Osteocyte (in vitro differentiated cells): ENCODE measurements at regions not wholly inside any gene's neighbourhood (a gene's known extent, or its start where the extent isn't known, plus 50 kb on each side); places are given as distances from the start of the nearest gene placed in this dataset.
"Not testable (repeated sequence)": the region's sequence is repeated elsewhere in the genome, so short reads cannot be mapped to it uniquely, and the experiment has no call there.

ENCODE experiments used
- DNase-seq: peaks from one replicate; pipeline ENCODE4 v3.0.0; 2021; ENCODE audit warnings: mixed read lengths; ENCODE audit not compliant: unreplicated experiment; ENCODE audit errors: extremely low spot score
- H3K27ac Mint-ChIP-seq: one replicate; pipeline ENCODE4 v1.8.0; 2021; ENCODE audit warnings: mild to moderate bottlenecking, mixed read lengths; ENCODE audit not compliant: unreplicated experiment
- H3K27me3 Mint-ChIP-seq: one replicate; pipeline ENCODE4 v1.8.0; 2021; ENCODE audit warnings: mixed read lengths; ENCODE audit not compliant: unreplicated experiment
- H3K36me3 Mint-ChIP-seq: one replicate; pipeline ENCODE4 v1.8.0; 2021; ENCODE audit warnings: mixed read lengths; ENCODE audit not compliant: unreplicated experiment
- H3K4me1 Mint-ChIP-seq: one replicate; pipeline ENCODE4 v1.8.0; 2021; ENCODE audit warnings: mixed read lengths; ENCODE audit not compliant: unreplicated experiment
- H3K4me3 Mint-ChIP-seq: one replicate; pipeline ENCODE4 v1.8.0; 2021; ENCODE audit warnings: mild to moderate bottlenecking, moderate library complexity, mixed read lengths; ENCODE audit not compliant: unreplicated experiment
- H3K9me3 Mint-ChIP-seq: one replicate; pipeline ENCODE4 v1.8.0; 2021; ENCODE audit warnings: mixed read lengths; ENCODE audit not compliant: unreplicated experiment

DNA sequence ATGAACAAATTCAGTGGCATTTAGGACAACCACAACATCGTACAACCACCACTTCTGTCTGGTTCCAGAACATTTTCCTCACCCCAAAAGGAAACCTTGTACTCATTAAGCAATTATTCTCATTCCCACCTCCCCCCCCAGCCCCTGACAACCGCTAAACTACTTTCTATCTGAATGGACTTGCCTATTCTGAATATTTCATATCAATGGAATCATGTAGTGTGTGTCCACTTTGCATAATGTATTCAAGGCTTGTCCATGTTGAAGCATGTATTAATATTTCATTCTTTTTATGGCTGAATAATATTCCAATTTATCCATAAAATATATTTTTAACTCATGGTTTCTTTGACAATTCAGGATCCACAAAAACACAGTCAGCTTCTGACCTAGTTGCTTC lies 307.2 kb upstream of the PLGLB2 start:
- peaks cover 17% of the 10 kb centered on the region for H3K4me1 Mint-ChIP-seq
- not testable (repeated sequence) for H3K9me3 Mint-ChIP-seq, H3K27ac Mint-ChIP-seq, H3K36me3 Mint-ChIP-seq, DNase-seq, H3K4me3 Mint-ChIP-seq, H3K27me3 Mint-ChIP-seq

DNA sequence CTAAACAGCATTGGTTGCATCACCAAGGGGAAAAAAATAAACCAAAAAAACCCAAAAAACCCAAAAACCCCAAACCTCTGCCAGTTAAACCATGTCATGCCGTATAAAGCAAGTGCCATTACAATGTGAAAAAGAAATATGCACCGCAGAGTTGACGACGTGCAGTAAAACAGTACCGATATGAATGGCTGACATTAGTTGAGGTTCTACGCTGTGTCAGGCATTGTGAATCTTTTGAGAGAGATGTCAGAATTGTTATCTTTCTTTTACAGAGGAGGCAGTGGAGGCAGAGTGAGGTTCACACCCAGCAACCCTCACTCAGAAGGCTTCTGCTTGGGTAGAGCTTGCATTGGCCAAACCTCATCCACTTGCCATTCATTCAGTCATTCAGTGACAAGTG lies 306.5 kb upstream of the PLGLB2 start:
- not testable (repeated sequence) for H3K9me3 Mint-ChIP-seq, H3K27ac Mint-ChIP-seq, H3K36me3 Mint-ChIP-seq, H3K4me3 Mint-ChIP-seq, DNase-seq, H3K27me3 Mint-ChIP-seq
- H3K4me1 Mint-ChIP-seq = peaks cover 19% of the 10 kb centered on the region

DNA sequence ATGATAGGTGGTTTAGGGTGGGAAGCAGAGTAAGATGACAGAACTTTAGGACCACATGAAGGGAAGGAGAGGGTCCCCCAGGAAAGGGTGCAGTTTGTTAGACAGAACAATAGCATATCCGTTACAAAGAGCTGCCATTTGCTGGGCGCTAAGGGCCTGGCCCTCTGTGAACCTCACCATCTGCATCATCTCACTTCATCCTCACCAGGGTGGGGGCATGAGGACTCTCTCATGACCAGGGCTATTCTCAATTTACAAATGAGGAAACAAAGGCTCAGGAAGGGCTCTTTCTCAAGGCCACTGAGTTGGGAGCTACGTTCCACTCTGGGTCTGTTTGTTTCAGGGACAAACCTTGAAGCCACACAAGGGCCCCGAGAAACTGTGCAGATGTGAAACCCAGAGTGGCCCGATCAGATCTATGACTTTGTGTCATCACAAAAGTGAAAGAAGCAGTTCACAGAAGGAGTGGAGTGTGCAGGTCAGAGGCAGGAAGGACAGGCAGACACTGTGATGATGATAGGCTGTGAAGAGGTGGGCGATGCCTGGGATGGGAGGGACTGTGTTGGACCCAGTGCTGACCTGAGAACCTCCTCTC lies 304.8 kb upstream of the PLGLB2 start:
- not testable (repeated sequence) for H3K4me1 Mint-ChIP-seq, H3K27ac Mint-ChIP-seq, H3K9me3 Mint-ChIP-seq, H3K36me3 Mint-ChIP-seq, DNase-seq, H3K4me3 Mint-ChIP-seq, H3K27me3 Mint-ChIP-seq

DNA sequence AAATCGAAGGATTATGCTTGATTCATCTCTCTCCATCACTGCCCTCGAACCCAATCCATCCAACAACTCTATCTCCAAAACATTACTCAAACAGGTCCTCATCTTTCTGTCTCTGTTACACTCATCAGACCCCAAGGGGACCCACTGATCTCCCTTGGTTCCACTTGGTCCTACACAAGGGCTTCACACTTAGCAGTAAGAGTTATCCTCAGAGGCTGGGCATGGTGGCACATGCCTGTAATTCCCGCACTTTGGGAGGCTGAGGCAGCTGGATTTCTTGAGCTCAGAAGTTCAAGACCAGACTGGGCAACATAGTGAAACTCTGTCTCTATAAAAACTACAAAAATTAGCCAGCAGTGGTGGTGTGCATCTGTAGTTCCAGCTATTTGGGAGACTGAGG lies 302.9 kb upstream of the PLGLB2 start:
- H3K9me3 Mint-ChIP-seq, H3K27me3 Mint-ChIP-seq, DNase-seq, H3K4me1 Mint-ChIP-seq, H3K36me3 Mint-ChIP-seq, H3K4me3 Mint-ChIP-seq: not testable (repeated sequence)
- peak overlapping the region; percentile 65 for H3K27ac Mint-ChIP-seq

DNA sequence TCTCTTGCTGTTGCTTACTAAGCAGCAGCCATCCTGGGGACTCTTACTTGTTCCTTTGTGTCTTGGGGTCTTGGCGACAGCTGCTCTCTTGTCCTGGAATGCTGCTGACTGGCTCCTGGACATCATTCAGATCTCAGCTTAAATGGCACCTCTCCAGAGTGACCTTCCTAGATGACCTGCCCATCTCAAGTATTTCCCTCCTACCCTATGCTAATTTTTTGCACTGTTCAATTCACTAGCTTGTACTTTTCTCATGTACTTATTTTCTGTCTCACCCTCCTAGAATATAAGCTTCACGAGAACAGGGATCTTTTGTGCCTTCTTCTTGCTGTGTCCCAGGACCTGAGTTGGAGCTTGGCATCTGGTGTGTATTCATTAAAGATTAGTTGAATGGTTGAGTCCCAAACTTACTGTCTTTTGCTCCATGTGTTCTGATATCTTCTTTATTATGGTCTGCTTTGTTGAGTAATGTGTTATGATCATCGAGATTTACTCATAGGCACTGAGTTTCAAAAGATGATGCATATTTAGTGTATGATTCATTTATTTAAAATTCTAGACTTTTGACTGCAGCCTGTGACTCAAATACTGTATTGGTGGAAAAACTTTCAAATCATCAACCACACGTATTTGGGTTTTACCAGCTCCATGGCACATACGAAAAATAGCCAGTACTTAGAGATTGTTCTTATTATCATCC lies 302.1 kb upstream of the PLGLB2 start:
- not testable (repeated sequence) for H3K4me3 Mint-ChIP-seq, DNase-seq, H3K36me3 Mint-ChIP-seq, H3K9me3 Mint-ChIP-seq, H3K4me1 Mint-ChIP-seq, H3K27me3 Mint-ChIP-seq
- H3K27ac Mint-ChIP-seq = peak overlapping the region; percentile 90

DNA sequence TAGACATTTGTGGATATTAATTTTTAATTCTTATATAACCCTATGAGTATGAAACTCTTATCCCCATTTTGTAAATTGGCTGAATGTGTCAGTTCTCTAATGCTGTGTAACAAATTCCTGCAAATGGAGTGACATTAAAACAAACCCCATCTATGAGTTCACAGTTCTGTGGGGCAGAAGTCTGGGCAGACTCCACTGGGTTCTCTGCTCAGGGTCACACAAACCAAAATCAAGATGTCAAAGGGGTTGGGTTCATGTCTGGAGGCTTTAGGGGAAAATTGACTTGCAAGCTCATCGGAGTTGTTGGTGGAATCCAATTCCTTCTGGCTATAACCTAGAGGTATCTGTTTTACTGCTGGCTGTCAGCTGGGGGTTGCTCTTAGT lies 301.6 kb upstream of the PLGLB2 start:
- not testable (repeated sequence) for H3K27me3 Mint-ChIP-seq, DNase-seq

DNA sequence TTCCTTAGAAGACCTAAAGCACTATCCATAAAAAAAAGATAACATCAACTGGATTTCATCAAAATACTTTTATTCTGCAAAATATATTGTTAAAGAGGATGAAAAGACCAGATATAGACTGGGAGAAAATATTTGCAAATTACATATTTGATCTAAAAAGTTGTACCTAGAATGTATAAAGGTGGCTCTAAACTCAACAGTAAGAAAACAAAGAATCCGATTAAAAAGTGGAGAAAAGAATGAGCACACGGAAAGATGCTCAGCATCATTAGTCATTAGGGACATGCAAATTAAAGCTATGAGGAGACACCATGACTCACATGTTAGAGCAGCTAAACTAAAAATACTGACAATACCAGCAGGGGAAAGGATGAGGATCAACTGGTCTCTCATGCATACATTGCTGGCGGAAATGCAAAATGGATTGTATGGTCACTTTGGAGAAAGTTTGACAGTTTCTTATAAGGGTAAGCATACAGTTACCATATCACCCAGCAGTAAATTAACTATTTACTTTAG lies 298.4 kb upstream of the PLGLB2 start:
- not testable (repeated sequence) for DNase-seq, H3K9me3 Mint-ChIP-seq, H3K27ac Mint-ChIP-seq

More for the DNA sequence above, 301.6 kb upstream of the PLGLB2 start:
- not testable (repeated sequence) for H3K4me1 Mint-ChIP-seq, H3K27ac Mint-ChIP-seq, H3K36me3 Mint-ChIP-seq, H3K4me3 Mint-ChIP-seq, H3K9me3 Mint-ChIP-seq

DNA sequence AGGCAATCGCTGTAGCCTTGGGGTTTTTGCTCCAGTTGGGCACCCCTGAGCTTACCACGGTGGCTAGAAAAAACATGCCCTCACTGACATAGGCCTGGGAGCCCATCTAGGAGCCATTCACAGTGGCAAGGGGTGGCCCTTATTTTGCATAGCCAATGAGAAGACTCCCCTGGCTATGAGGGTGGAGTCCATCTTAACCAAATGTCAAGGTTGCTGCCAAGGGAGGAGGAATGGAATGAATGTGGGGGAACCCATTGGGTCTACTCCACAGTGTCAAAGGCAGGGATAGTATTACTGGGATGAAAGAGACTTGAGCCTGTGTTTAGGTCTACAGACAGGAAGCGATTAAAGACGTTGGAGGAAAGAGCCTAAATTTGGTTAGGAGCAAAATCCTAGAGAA lies 295.7 kb upstream of the PLGLB2 start:
- peaks cover 16% of the 10 kb centered on the region for H3K4me1 Mint-ChIP-seq
- not testable (repeated sequence) for H3K9me3 Mint-ChIP-seq, H3K4me3 Mint-ChIP-seq, H3K27me3 Mint-ChIP-seq, H3K36me3 Mint-ChIP-seq, DNase-seq
- H3K27ac Mint-ChIP-seq = peak overlapping the region; percentile 92

More for the DNA sequence above, 298.4 kb upstream of the PLGLB2 start:
- peaks cover 22% of the 10 kb centered on the region for H3K4me1 Mint-ChIP-seq
- H3K27me3 Mint-ChIP-seq, H3K36me3 Mint-ChIP-seq, H3K4me3 Mint-ChIP-seq: not testable (repeated sequence)

DNA sequence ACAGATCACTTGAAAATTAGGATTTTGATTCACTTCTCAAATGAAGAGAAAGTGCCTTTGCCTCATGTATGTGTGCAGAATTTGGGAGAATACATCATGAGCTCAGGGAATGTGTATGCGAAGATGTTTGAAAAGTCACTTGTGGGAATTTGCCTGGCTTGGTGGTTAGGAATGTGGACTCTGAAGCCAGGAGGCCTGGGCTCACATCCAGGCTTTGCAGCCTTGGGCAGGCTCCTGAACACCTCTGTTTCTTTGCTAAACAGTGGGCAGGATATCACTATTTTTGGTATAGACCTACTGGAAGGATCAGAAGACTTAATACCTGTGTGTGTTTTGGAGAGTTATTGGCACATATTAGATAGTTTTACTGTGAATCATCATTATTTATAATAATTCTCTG lies 295.0 kb upstream of the PLGLB2 start:
- H3K36me3 Mint-ChIP-seq, DNase-seq, H3K27me3 Mint-ChIP-seq, H3K9me3 Mint-ChIP-seq: not testable (repeated sequence)
- H3K27ac Mint-ChIP-seq = peak overlapping the region; percentile 92
- H3K4me3 Mint-ChIP-seq = peak overlapping the region; percentile 56
- peaks cover 16% of the 10 kb centered on the region for H3K4me1 Mint-ChIP-seq

DNA sequence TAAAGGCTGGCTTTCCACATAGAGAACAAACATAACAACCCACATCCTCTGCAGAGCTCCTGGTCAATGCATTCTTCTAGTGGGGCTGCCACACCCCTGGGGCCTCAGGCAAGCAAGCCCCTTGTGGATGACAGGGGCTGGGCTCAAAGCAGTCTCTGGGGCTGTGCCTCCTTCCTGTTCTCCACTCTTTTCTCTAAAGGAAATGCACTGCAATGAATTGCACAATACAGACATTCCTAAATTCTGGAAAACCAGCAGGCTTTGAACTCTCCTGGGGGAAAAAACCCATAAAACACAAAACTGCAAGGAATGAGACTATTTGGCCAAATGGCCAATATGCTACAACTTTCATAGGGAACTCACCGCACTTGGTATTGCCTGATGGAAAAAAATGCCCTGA lies 293.9 kb upstream of the PLGLB2 start:
- H3K4me3 Mint-ChIP-seq = peak overlapping the region; percentile 4
- H3K27ac Mint-ChIP-seq = peak overlapping the region; percentile 83
- not testable (repeated sequence) for H3K9me3 Mint-ChIP-seq, DNase-seq, H3K36me3 Mint-ChIP-seq, H3K27me3 Mint-ChIP-seq
- peaks cover 23% of the 10 kb centered on the region for H3K4me1 Mint-ChIP-seq

DNA sequence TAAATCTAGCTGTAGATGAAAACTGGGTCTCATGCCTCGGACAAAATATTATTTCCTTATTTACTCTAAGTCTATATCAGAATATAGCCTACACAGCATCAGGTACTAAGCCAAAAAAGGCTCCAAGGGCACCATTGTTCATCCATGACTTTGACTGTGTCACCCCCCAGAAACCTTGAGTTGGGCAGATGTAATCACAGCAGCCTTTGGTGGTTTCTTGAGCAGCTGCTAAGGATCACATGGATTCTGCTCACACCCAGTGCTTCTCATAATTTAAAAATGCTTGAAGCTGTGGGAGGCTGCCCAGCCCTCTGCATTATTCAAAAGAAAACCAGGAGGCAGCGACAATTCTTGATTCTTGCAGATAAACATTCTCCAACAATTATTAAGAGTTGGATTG lies 293.5 kb upstream of the PLGLB2 start:
- H3K4me3 Mint-ChIP-seq, H3K27me3 Mint-ChIP-seq, H3K9me3 Mint-ChIP-seq, DNase-seq, H3K36me3 Mint-ChIP-seq: not testable (repeated sequence)
- H3K27ac Mint-ChIP-seq = peak overlapping the region; percentile 83
- H3K4me1 Mint-ChIP-seq = peaks cover 26% of the 10 kb centered on the region

DNA sequence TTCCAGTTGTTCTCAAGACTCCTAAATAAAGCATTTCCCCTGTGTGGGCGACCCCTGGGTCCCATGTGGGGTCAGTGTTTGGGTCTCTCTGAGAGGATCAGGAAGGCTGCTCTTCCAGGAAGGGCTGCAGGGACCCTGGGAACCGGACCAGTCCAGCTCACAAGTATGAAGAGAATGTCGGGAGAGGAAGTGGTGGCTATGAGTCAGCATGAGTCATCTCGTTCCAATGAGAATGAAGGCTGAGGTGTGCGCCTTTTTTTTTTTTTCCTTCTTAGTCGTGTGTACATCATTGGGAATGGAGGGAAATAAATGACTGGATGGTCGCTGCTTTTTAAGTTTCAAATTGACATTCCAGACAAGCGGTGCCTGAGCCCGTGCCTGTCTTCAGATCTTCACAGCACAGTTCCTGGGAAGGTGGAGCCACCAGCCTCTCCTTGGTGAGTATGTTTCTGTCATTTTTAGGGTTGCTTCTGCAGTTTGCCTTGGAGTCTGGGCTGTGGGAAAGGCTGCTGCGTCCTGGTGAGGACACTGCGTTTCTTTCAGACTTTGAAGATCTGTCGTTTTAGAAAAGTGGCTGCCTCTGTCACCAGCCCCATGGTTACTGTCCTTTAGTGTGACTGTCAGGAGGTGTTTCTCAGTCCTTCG lies 292.6 kb upstream of the PLGLB2 start:
- not testable (repeated sequence) for H3K36me3 Mint-ChIP-seq, H3K9me3 Mint-ChIP-seq, DNase-seq, H3K27me3 Mint-ChIP-seq
- peaks cover 27% of the 10 kb centered on the region for H3K4me1 Mint-ChIP-seq
- H3K27ac Mint-ChIP-seq = peak overlapping the region; percentile 34
- H3K4me3 Mint-ChIP-seq = peak overlapping the region; percentile 64
